Fibroblast of lung (primary cell): ENCODE measurements at regions not wholly inside any gene's neighbourhood (a gene's known extent, or its start where the extent isn't known, plus 50 kb on each side); places are given as distances from the start of the nearest gene placed in this dataset.

Experiments used
- DNase-seq, 2 donors: peaks; one replicate each; pipeline versions ENCODE4 v3.0.0 to v3.0.0-alpha.2; 2010; ENCODE audit warnings: low read depth in 2 of 2
- H2AFZ ChIP-seq: 2 replicates; pipeline ENCODE4 v1.5.1; 2012; ENCODE audit warnings: low read length, control low read depth, inconsistent platforms
- H3K27ac ChIP-seq: 2 replicates; pipeline ENCODE4 v1.5.1; 2011; ENCODE audit warnings: low read length, control low read depth; ENCODE audit not compliant: insufficient read depth
- H3K27me3 ChIP-seq: 2 replicates; pipeline ENCODE4 v1.5.1; 2011; ENCODE audit warnings: mild to moderate bottlenecking, low read length; ENCODE audit not compliant: control insufficient read depth, insufficient read depth
- H3K36me3 ChIP-seq: 2 replicates; pipeline ENCODE4 v1.5.1; 2011; ENCODE audit warnings: low read length; ENCODE audit not compliant: control insufficient read depth, insufficient read depth
- H3K4me1 ChIP-seq: 2 replicates; pipeline ENCODE4 v1.5.1; 2011; ENCODE audit warnings: low read length; ENCODE audit not compliant: control insufficient read depth, insufficient read depth; ENCODE audit errors: extremely low read depth
- H3K4me2 ChIP-seq: 2 replicates; pipeline ENCODE4 v1.5.1; 2011; ENCODE audit warnings: low read length, control low read depth; ENCODE audit not compliant: insufficient read depth; ENCODE audit errors: extremely low read depth
- H3K4me3 ChIP-seq, 4 experiments: fragments of 200-600 bp in 1 of 4; sonication (generic) in 1 of 4; replicated peaks in 1 of 4; 2 replicates each; pipeline ENCODE4 v1.5.1; 2011 to 2016; ENCODE audit warnings: low read length in 4 of 4, low read depth in 3 of 4, mild to moderate bottlenecking in 3 of 4, control low read depth in 2 of 4, inconsistent platforms in 1 of 4, mixed read lengths in 1 of 4; ENCODE audit not compliant: insufficient read depth in 1 of 4; ENCODE audit errors: control extremely low read depth in 1 of 4
- H3K79me2 ChIP-seq: 2 replicates; pipeline ENCODE4 v1.5.1; 2012; ENCODE audit warnings: mild to moderate bottlenecking, low read length, inconsistent platforms; ENCODE audit not compliant: control insufficient read depth, insufficient read depth
- H3K9ac ChIP-seq: 2 replicates; pipeline ENCODE4 v1.5.1; 2011; ENCODE audit warnings: mild to moderate bottlenecking, low read length, control low read depth; ENCODE audit not compliant: insufficient read depth
- H3K9me3 ChIP-seq: 2 replicates; pipeline ENCODE4 v1.5.1; 2012; ENCODE audit warnings: low read depth, low read length; ENCODE audit not compliant: control insufficient read depth, insufficient read depth
- H4K20me1 ChIP-seq: 2 replicates; pipeline ENCODE4 v1.5.1; 2011; ENCODE audit warnings: low read length; ENCODE audit not compliant: control insufficient read depth, insufficient read depth; ENCODE audit errors: extremely low read depth
- CTCF ChIP-seq, 2 donors: IDR thresholded peaks in 1 of 2; conservative IDR thresholded peaks in 1 of 2; 1 replicate in 1 of 2; 2 replicates in 1 of 2; pipeline ENCODE4 v1.5.1; 2011 to 2012; ENCODE audit warnings: low read length in 2 of 2, control low read depth in 1 of 2, inconsistent platforms in 1 of 2, low read depth in 1 of 2, mild to moderate bottlenecking in 1 of 2
- EZH2 ChIP-seq: IDR thresholded peaks from 2 replicates; pipeline ENCODE4 v1.5.1; 2012; ENCODE audit warnings: low read length, control low read depth, mild to moderate bottlenecking; ENCODE audit errors: missing control alignments

GRCh38 chr3:22039161-22039560 is 288.2 kb upstream of the ZNF385D start:
- Histone ChIP-seq H3K9me3 (no peaks in the 10 kb centered on the region), H3K4me3 (no peak overlapping the region), H3K36me3 (no peaks in the 10 kb centered on the region), H3K4me1 (no peaks in the 10 kb centered on the region), H3K4me2 (no peak overlapping the region), H2AFZ (no peak overlapping the region), H4K20me1 (no peaks in the 10 kb centered on the region), H3K27ac (no peak overlapping the region), H3K27me3 (no peaks in the 10 kb centered on the region), H3K79me2 (no peaks in the 10 kb centered on the region), H3K9ac (no peak overlapping the region)
- DNase-seq: peak in 1 of 2 donors; percentile 1
- no peak for TF ChIP-seq CTCF (conservative IDR thresholded peaks at IDR 0.05 in 1 of 2, IDR thresholded peaks at IDR 0.05 in 1 of 2; ENCODE audit: low read depth in 1 of 2, low read length in 2 of 2)
- no peak for TF ChIP-seq EZH2

GRCh38 chr3:22040150-22040549 is 289.1 kb upstream of the ZNF385D start:
- Histone ChIP-seq H3K27me3 (no peaks in the 10 kb centered on the region), H3K9me3 (no peaks in the 10 kb centered on the region), H3K27ac (no peak overlapping the region), H3K36me3 (no peaks in the 10 kb centered on the region), H3K4me3 (no peak overlapping the region), H3K9ac (no peak overlapping the region), H3K4me2 (no peak overlapping the region), H3K4me1 (no peaks in the 10 kb centered on the region), H4K20me1 (no peaks in the 10 kb centered on the region), H3K79me2 (no peaks in the 10 kb centered on the region), H2AFZ (no peak overlapping the region)
- TF ChIP-seq CTCF (conservative IDR thresholded peaks at IDR 0.05 in 1 of 2, IDR thresholded peaks at IDR 0.05 in 1 of 2; ENCODE audit: low read depth in 1 of 2, low read length in 2 of 2) (no peak), EZH2 (no peak)
- no peak for DNase-seq

- no peaks in the 10 kb centered on the region for H3K9me3 ChIP-seq
- DNase-seq: no peak
- no peak overlapping the region for H3K9ac ChIP-seq
- no peak overlapping the region for H3K4me2 ChIP-seq
- TF ChIP-seq CTCF (conservative IDR thresholded peaks at IDR 0.05 in 1 of 2, IDR thresholded peaks at IDR 0.05 in 1 of 2; ENCODE audit: low read depth in 1 of 2, low read length in 2 of 2) (no peak), EZH2 (no peak)
- no peak overlapping the region for H2AFZ ChIP-seq
- H4K20me1 ChIP-seq: no peaks in the 10 kb centered on the region
- no peaks in the 10 kb centered on the region for H3K36me3 ChIP-seq
- no peaks in the 10 kb centered on the region for H3K27me3 ChIP-seq
- H3K4me1 ChIP-seq: no peaks in the 10 kb centered on the region
- H3K27ac ChIP-seq: no peak overlapping the region
- no peaks in the 10 kb centered on the region for H3K79me2 ChIP-seq
- no peak overlapping the region for H3K4me3 ChIP-seq
Observed at GRCh38 chr3:22045882-22046281, 294.9 kb upstream of the ZNF385D start.
